Lower leg skin (tissue), 4 donors: ENCODE measurements at regions not wholly inside any gene's neighbourhood (a gene's known extent, or its start where the extent isn't known, plus 50 kb on each side); places are given as distances from the start of the nearest gene placed in this dataset.

Source experiments
- DNase-seq, 2 donors: peaks; one replicate each; pipeline ENCODE4 v3.0.0-alpha.2; 2019; ENCODE audit warnings: low spot score in 2 of 2
- H3K4me3 ChIP-seq: fragments of 200-600 bp; sonication (generic); 2 replicates; pipeline ENCODE4 v1.5.1; 2017; ENCODE audit warnings: mild to moderate bottlenecking, low read depth; ENCODE audit not compliant: poor library complexity, severe bottlenecking
- CTCF ChIP-seq, 3 donors: fragments of 450-650 bp; IDR thresholded peaks; one replicate each; pipeline ENCODE4 v1.5.1; 2016; ENCODE audit warnings: antibody characterized with exemption in 3 of 3, mild to moderate bottlenecking in 3 of 3, moderate library complexity in 2 of 3
- POLR2A ChIP-seq, 2 donors: fragments of 450-650 bp; IDR thresholded peaks; one replicate each; pipeline ENCODE4 v1.6.1; 2016 to 2017; ENCODE audit warnings: antibody characterized with exemption in 2 of 2, mild to moderate bottlenecking in 1 of 2, moderate library complexity in 1 of 2
- WGBS, 2 donors: methylation state at CpG; one replicate each; pipeline ENCODE4 v1.1.5; 2018; 5-methylcytosine and 5-hydroxymethylcytosine counted together
- intact Hi-C: fragments of 100-400 bp; cut with DNase I; formaldehyde crosslinking; loops from one replicate; pipeline ENCODE4 v1.15.0; 2023; ENCODE audit warnings: low total_unique reads

- WGBS, 2 donors, result 67 to 75% methylated on average over 7 of the region's 7 CpGs
- intact Hi-C loops, result no loop called here
- DNase-seq, result no peak
- TF ChIP-seq CTCF (IDR thresholded peaks at IDR 0.05) (no peak), POLR2A (IDR thresholded peaks at IDR 0.05) (no peak)
- no peak overlapping the region for H3K4me3 ChIP-seq
Measured at GRCh38 chr5:7214906-7215416, 181.0 kb upstream of the ADCY2 start.

- WGBS, 2 donors, result 72 to 78% methylated on average over 2 of the region's 2 CpGs
- TF ChIP-seq CTCF (IDR thresholded peaks at IDR 0.05) (no peak), POLR2A (IDR thresholded peaks at IDR 0.05) (no peak)
- intact Hi-C loops, result no loop called here
- no peak for DNase-seq
- no peak overlapping the region for H3K4me3 ChIP-seq
Measured at GRCh38 chr5:7218141-7218540, 177.8 kb upstream of the ADCY2 start.

- DNase-seq, result no peak
- H3K4me3 ChIP-seq, result no peak overlapping the region
- intact Hi-C loops, result no loop called here
- TF ChIP-seq CTCF (IDR thresholded peaks at IDR 0.05) (no peak), POLR2A (IDR thresholded peaks at IDR 0.05) (no peak)
- WGBS, 2 donors, result 43 to 58% methylated on average over 4 of the region's 4 CpGs
Measured at GRCh38 chr5:7220156-7220555, 175.8 kb upstream of the ADCY2 start.

GRCh38 chr5:7221041-7221440 is 174.9 kb upstream of the ADCY2 start:
- WGBS, 2 donors, result 77 to 79% methylated on average over 3 of the region's 3 CpGs
- TF ChIP-seq POLR2A (IDR thresholded peaks at IDR 0.05), result no peak
- TF ChIP-seq CTCF (IDR thresholded peaks at IDR 0.05), result no peak
- intact Hi-C loops, result no loop called here
- H3K4me3 ChIP-seq, result no peak overlapping the region
- no peak for DNase-seq

GRCh38 chr5:7225826-7226225 is 170.1 kb upstream of the ADCY2 start:
- 48 to 59% methylated on average over 5 of the region's 5 CpGs for WGBS, 2 donors

More at GRCh38 chr5:7225826-7226225, 170.1 kb upstream of the ADCY2 start:
- H3K4me3 ChIP-seq, result no peak overlapping the region
- TF ChIP-seq CTCF (IDR thresholded peaks at IDR 0.05), result no peak
- DNase-seq, result peak in 1 of 2 donors; percentile 50
- intact Hi-C loops, result no loop called here
